ENCODE measurements at regions not wholly inside any gene's neighbourhood (a gene's known extent, or its start where the extent isn't known, plus 50 kb on each side); places are given as distances from the start of the nearest gene placed in this dataset.
A peak's percentile ranks its signal among the peaks of the same experiment; 100 is the strongest.

DNA sequence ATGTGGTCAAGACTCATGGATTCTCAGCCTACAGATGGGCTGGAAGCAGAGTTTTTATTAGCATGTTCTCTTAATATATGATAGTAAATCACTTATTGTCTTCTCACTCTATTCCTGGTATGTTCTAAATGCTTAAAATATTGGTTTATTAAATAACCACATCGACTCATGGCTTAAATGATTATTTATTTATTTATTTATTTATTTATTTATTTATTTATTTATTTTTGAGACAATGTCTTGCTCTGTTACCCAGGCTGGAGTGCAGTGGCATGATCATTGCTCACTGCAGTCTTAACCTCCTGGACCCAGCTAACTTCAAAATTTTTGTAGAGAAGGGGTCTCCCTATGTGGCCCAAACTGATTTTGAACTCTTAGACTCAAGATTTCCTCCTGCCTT lies 457.2 kb upstream of the TNC start:
- no peak for DNase-seq

GRCh38 chr9:115585458-115585857 lies 467.5 kb upstream of the TNC start:
- peak in 1 of 2 experiments; percentile 33 for DNase-seq

GRCh38 chr9:115587310-115587709 lies 469.4 kb upstream of the TNC start:
- DNase-seq, result no peak

DNA sequence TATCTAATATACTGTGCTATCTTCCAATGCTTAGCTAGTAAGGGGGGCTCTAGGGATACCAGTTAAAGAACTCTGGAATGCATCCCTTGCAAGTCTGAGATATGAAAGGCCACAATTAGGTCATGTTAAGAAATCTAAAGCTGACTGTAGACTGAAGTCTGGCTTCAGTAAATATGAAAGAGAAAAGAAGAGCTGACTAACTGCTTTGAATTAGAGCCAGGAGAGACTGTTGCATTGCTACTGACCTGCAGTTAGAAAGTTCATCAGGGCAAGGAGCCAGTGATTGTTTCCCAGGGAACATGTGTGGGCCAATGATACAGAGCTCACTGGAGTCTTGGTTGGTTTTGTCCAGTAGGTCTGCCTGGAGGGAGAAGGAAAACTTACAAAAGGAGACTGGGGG lies 472.1 kb upstream of the TNC start:
- DNase-seq, result no peak

- peak; percentile 87 to 92 for DNase-seq
Measured at GRCh38 chr9:115591584-115591984, 473.6 kb upstream of the TNC start.

DNA sequence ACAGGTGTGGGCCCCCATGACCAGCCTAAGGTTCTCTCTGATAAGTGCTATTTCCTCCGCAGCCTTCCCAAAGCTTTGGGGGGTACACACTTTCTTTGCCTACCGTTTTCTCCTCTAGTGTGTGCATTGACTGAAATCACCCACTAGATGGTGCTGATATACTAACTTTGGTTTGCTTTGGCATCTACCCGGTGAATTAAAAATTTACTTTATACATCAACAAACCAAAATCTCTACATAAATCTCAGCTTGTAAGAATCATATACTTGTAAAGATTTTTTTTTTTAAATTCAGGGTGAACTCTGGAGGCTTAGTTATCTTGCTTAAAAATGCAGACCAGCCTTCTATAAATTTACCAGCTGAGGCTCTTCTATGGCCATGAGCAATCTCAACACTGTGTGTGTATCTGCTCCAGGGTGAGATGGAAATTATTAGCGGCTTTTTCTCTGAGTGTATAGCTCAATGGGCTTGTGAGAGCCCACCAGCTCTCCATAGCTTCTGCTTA lies 475.7 kb upstream of the TNC start:
- peak; percentile 15 to 36 for DNase-seq

- DNase-seq, result no peak
Measured at GRCh38 chr9:115594557-115594956, 476.6 kb upstream of the TNC start.

DNA sequence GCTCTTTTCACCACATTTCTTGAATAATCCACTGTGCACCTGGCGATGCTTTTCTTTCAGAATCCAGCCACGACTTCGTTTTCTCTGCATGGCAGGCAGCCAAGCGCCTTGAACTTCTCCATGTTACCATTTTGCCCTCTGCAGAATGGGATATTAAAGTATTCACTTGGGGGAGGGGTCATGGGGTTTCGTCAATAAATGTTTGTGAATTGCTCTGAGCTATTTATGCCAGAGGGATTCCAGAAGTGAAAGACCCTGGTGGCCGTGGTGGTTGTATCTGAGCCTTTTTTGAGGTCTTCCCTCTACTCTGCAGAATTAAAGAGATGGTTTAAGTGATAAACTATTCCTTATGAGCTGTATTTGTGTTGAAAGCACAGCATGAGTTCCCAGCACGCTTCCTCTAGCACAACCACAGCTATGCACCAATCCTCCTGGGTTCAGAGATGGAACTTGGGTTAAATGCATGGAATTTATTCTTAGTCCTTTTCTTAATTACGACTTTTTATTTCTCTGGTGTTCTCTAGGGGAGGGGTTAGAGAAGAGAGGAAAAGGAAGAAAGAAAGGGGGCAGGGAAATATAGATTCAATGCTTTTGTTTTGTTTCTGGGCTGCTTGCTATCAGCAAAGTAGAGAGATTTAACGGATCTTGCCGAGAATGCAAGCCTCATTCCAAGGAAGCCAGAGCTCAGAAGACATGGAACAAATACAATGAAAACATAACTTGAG lies 478.2 kb upstream of the TNC start:
- no peak for DNase-seq

DNA sequence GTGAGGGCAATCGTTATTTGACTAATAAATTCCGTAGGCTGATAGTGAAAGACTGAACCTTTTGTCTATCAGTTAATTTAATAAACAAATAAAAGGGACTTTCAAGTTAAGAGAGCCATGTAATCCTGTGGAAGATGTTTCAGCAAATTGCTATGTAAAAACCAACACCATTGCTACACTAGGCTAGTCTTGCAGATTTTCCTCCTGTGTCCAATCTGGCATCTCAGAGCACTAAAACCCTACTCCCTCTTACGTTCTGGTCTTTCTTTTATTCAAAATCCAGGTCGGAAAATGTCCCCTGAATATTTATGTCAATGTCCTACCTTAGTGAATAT lies 478.8 kb upstream of the TNC start:
- no peak for DNase-seq

GRCh38 chr9:115597330-115597895 lies 479.5 kb upstream of the TNC start:
- no peak for DNase-seq

DNA sequence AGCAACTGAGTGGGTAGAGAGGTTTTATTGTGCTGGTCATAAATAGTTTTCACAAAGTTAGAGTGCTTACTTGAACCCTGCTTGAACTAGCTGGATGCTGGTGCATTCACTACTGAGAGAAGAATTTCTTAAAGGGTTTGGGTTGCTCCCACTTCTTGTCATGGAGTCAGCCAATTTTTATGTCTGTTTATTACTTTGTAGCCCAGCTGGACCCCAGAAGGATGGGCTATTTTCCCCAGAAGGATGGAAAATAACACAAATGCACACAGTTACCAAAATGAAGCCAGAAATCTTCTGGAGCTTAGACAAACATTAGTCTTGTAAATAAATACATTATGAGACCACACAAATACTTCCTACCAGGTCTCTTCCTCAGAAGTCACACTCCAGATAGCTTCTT lies 480.8 kb upstream of the TNC start:
- no peak for DNase-seq

DNA sequence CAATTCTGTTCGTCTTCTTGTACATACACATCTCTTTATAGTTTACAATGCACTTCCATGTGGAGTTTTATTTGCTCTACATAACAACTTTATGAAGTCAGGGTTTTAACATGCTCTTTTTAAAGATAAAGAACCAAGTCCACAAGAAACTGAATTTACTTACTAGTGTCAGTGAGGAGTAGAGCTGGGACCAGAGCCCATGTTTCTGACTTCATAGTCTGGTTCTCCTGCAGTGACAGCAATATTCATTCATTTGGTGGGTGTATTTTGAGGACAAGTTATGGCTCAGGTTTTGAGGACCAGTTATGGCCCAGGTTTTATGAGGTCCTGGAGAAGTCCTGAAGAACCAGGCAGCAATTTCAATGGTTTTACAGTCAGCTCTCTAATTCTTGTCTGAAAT lies 481.9 kb upstream of the TNC start:
- DNase-seq, result no peak

DNA sequence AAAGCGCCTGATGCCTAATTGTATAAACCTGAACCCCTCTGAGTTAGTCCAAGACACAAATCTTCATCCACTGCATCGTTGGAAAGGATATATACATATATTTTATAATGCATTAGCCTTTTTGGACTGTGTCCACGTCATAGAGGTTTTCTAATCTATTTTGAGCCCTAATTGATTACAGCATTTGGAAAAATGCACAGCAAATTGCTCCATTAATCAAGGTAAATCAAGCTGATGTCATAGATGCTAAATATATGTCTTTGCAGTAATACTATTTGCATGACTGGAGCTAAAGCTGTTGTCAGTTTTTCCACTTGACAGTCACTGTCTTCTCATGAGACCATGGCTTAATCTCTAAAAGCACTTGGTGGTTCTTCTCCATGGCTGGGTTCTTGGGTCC lies 483.5 kb upstream of the TNC start:
- DNase-seq, result no peak

GRCh38 chr9:115604831-115605483 lies 487.0 kb upstream of the TNC start:
- no peak for DNase-seq

GRCh38 chr9:115606838-115607237 lies 488.9 kb upstream of the TNC start:
- no peak for DNase-seq

GRCh38 chr9:115614326-115614999 lies 496.5 kb upstream of the TNC start:
- DNase-seq, result no peak

DNA sequence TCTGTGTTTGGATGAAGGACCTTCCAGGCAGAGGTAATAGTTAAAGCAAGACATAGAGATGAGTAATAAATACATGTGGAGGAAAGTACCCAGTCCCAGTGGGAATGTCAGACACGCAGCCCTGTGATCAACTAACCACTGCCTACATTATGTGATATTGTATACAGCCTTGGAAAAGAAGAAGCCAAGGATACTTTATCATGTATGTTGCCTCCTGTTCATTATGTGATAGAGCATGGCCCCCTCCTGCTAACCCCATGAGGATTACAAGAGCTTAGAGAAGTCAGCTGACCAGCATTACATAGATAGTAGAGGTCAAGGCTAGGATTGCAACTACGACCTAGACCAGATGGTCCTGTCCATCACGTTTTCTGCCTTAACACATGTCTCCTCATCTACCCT lies 497.0 kb upstream of the TNC start:
- no peak for DNase-seq

- no peak for DNase-seq
Measured at GRCh38 chr9:115615821-115616665, 498.1 kb upstream of the TNC start.

DNA sequence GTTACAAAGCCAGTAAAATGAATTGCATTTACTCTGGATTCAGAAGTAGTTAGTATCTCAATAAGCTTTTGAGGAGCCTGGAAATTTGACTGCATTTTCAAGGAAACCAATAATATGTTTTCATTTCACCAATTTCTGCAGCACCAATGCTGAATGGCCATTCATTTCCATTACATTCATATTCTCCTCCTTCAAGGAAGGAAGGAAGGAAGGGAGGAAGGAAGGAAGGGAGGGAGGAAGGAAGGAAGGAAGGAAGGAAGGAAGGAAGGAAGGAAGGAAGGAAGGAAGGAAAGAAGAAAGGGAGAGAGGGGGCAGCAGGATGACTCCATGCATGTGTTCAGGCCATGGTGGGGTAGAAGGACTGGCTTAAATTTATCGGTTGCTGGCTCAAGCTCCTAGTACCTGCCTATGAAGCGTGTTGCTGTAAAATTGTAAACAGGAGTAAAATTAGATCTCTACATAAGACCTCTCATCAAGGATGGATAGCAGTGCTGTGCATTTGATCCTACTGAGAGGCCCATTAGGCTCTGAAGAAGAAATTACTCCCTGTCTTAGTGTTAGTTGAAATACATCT lies 498.8 kb upstream of the TNC start:
- DNase-seq, result no peak

DNA sequence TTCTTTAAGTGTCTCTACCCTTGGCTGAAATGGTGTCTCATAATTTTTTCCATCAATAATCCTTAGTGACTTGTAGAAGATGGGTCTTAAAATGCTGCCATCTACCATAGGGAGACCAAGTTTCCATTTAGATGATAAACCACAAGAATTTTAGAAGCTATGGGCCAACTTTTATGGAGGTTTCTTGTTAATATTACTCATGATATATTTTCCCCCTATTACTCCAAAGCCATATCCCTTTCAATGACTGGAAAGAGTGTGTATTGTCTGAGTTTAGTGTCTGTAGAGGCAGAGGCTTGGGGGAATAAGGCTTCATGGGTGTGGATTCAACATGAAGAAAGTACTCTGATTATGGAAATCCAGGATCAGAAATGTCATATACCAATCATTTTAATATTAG lies 507.3 kb upstream of the TNC start:
- no peak for DNase-seq

DNA sequence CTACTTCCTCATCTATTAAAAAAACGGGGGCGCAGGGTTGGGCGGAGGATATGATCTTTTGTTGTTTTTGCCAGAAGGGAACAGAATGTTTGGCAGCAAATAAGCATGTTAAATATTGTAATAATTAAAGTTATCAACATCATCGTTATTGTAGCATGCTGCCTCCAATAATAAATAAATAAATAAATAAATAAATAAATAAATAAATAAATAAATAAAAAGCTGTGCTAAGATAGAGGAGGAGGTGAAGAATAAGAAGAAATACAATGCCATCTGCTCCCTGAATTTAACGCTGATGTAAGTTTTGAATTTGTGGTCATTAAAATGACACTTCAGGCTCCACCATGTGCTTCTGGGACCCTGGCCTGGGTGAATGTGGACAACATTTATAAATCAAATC lies 508.0 kb upstream of the TNC start:
- no peak for DNase-seq

GRCh38 chr9:115627511-115627910 lies 509.6 kb upstream of the TNC start:
- DNase-seq, result no peak

GRCh38 chr9:115628426-115628825 lies 510.5 kb upstream of the TNC start:
- DNase-seq, result no peak
